ENCODE measurements at regions not wholly inside any gene's neighbourhood (a gene's known extent, or its start where the extent isn't known, plus 50 kb on each side); places are given as distances from the start of the nearest gene placed in this dataset.
"Not testable (repeated sequence)": the region's sequence is repeated elsewhere in the genome, so short reads cannot be mapped to it uniquely, and the experiment has no call there.

DNA sequence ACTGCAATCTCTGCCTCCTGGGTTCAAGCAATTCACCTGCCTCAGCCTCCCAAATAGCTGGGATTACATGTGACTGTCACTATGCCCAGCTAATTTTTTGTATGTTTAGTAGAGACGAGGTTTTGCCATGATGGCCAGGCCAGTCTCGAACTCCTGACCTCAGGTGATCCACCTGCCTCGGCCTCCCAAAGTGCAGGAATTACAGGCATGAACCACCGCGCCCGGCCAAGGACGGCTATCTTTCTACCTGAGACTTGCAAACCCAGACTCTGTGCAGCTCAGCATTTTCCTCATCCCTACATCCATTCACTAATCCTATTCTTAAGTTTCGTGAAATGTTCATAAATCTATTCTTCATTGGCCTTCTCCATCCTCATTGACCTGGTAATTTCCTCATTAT, 330.0 kb downstream of the ANTXR2 start:
- Histone ChIP-seq H3K27ac (ENCODE audit: low read length) (no peak overlapping the region), H3K4me3 (ENCODE audit: low read depth in 1 of 2, low read length in 2 of 2) (no peak overlapping the region), H3K36me3 (ENCODE audit: control insufficient read depth in 1 of 2, insufficient read depth in 2 of 2, low read length in 2 of 2) (no peaks in the 10 kb centered on the region), H3K4me1 (ENCODE audit: control insufficient read depth in 1 of 2, insufficient read depth in 2 of 2, low read length in 2 of 2) (no peaks in the 10 kb centered on the region), H3K9me3 (ENCODE audit: control insufficient read depth in 1 of 2, low read length in 2 of 2) (no peaks in the 10 kb centered on the region), H3K27me3 (ENCODE audit: low read depth, low read length) (no peaks in the 10 kb centered on the region)

DNA sequence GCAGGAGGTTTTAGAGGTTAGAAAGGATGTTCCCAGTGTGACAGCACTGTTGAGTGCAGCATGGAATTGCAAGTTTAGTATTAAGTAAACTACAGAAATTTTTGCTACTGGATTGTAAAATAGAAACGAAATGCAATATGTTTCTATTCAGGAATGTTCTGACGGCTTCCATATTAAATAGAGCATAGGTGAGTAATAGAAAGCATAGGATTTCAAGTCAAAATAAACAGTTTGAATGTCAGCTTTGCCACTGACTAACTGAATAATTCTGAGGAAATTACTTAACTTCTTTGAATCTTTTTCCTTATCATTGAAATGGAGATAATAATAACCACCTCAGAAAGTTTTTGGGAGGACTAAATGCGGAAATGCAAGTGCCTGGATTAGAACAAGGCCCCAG, 331.9 kb upstream of the GK2 start:
- Histone ChIP-seq H3K4me3 (ENCODE audit: low read depth in 1 of 2, low read length in 2 of 2) (no peak overlapping the region), H3K4me1 (ENCODE audit: control insufficient read depth in 1 of 2, insufficient read depth in 2 of 2, low read length in 2 of 2) (no peaks in the 10 kb centered on the region), H3K36me3 (ENCODE audit: control insufficient read depth in 1 of 2, insufficient read depth in 2 of 2, low read length in 2 of 2) (no peaks in the 10 kb centered on the region), H3K27me3 (ENCODE audit: low read depth, low read length) (no peaks in the 10 kb centered on the region), H3K27ac (ENCODE audit: low read length) (no peak overlapping the region), H3K9me3 (ENCODE audit: control insufficient read depth in 1 of 2, low read length in 2 of 2) (no peaks in the 10 kb centered on the region)

DNA sequence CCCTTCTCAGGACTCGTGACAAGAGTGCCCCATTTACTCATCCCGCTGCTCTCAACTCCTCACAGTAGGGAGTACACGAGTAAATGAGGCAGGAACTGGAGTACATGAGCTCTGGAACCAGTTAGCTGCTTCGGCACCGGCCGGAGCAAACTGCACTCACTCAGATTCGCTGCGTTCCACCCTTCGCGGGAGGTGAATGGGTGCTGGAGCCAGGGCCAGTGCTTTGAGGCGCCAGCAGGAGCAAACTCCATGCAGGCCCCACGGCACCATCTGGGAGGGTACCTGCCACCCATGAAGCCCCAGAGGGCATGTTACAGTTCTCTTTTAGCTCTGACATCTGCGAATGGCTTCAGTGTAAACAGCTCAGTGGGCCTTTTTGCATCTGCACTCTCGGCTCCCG, 315.5 kb upstream of the GK2 start:
- no peaks in the 10 kb centered on the region for H3K27me3 ChIP-seq (ENCODE audit: low read depth, low read length)
- no peaks in the 10 kb centered on the region for H3K9me3 ChIP-seq (ENCODE audit: control insufficient read depth in 1 of 2, low read length in 2 of 2)
- H3K36me3 ChIP-seq (ENCODE audit: control insufficient read depth in 1 of 2, insufficient read depth in 2 of 2, low read length in 2 of 2), result no peaks in the 10 kb centered on the region
- peaks cover 0 to 3% of the 10 kb centered on the region in 2 donors for H3K4me1 ChIP-seq (ENCODE audit: control insufficient read depth in 1 of 2, insufficient read depth in 2 of 2, low read length in 2 of 2)
- H3K4me3 ChIP-seq (ENCODE audit: low read depth in 1 of 2, low read length in 2 of 2), result no peak overlapping the region
- no peak overlapping the region for H3K27ac ChIP-seq (ENCODE audit: low read length)

DNA sequence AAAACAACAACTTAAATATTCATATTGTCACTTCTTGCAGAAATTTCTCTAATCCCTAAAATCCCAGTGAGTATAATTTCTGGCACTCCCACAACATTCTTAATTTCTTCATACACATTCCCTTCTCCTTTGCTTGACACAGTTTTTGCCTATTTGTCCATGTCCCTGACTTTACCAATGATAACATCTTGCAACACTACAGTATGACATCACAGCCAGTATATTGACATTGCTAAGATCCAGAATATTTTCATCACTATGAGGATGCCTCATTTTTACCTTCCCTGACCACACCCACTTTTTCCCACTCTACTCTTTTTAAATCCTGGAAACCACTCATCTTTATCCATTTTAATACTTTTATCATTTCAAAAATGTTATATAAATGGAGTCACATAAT, 292.3 kb upstream of the GK2 start:
- Histone ChIP-seq H3K27me3 (ENCODE audit: low read depth, low read length) (no peaks in the 10 kb centered on the region), H3K36me3 (ENCODE audit: control insufficient read depth in 1 of 2, insufficient read depth in 2 of 2, low read length in 2 of 2) (no peaks in the 10 kb centered on the region), H3K4me1 (ENCODE audit: control insufficient read depth in 1 of 2, insufficient read depth in 2 of 2, low read length in 2 of 2) (no peaks in the 10 kb centered on the region), H3K27ac (ENCODE audit: low read length) (no peak overlapping the region), H3K9me3 (ENCODE audit: control insufficient read depth in 1 of 2, low read length in 2 of 2) (no peaks in the 10 kb centered on the region), H3K4me3 (ENCODE audit: low read depth in 1 of 2, low read length in 2 of 2) (no peak overlapping the region)

DNA sequence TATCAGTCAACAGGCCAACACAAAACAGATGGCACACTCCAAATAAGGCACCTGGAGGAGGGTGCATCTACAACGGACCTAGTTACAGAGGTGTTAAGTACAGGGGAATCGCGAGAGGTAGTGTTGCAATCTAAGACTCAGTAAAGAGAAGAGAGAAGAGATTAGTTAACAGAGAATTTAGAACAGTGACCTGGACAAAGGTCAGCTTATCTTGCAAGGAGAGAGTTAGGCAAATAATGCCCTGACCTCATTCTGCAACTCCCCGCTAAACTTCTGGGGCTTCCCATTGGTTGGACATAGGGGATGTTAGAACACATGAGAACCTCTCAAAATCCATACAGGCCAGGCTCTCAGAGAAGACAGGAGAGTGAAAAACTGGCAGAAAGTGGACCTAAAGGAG, 289.4 kb upstream of the GK2 start:
- no peaks in the 10 kb centered on the region for H3K36me3 ChIP-seq (ENCODE audit: control insufficient read depth in 1 of 2, insufficient read depth in 2 of 2, low read length in 2 of 2)
- no peaks in the 10 kb centered on the region for H3K27me3 ChIP-seq (ENCODE audit: low read depth, low read length)
- H3K27ac ChIP-seq (ENCODE audit: low read length), result no peak overlapping the region
- H3K9me3 ChIP-seq (ENCODE audit: control insufficient read depth in 1 of 2, low read length in 2 of 2), result peaks cover 0 to 9% of the 10 kb centered on the region in 2 donors
- no peaks in the 10 kb centered on the region for H3K4me1 ChIP-seq (ENCODE audit: control insufficient read depth in 1 of 2, insufficient read depth in 2 of 2, low read length in 2 of 2)
- no peak overlapping the region for H3K4me3 ChIP-seq (ENCODE audit: low read depth in 1 of 2, low read length in 2 of 2)

DNA sequence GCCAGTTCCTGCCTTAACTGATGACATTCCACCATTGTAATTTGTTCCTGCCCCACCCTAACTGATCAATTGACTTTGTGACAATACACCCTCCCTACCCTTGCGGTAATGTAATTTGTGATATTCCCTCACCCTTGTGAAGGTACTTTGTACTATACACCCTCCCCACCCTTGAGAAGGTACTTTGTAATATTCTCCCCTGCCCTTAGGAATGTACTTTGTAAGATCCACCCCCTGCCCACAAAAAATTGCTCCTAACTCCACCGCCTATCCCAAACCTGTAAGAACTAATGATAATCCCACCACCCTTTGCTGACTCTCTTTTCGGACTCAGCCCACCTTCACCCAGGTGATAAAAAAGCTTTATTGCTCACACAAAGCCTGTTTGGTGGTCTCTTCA, 288.5 kb upstream of the GK2 start:
- H3K27me3 ChIP-seq (ENCODE audit: low read depth, low read length); H3K4me1 ChIP-seq (ENCODE audit: control insufficient read depth in 1 of 2, insufficient read depth in 2 of 2, low read length in 2 of 2); H3K36me3 ChIP-seq (ENCODE audit: control insufficient read depth in 1 of 2, insufficient read depth in 2 of 2, low read length in 2 of 2); H3K27ac ChIP-seq (ENCODE audit: low read length); H3K4me3 ChIP-seq (ENCODE audit: low read depth in 1 of 2, low read length in 2 of 2); H3K9me3 ChIP-seq (ENCODE audit: control insufficient read depth in 1 of 2, low read length in 2 of 2): not testable (repeated sequence)

DNA sequence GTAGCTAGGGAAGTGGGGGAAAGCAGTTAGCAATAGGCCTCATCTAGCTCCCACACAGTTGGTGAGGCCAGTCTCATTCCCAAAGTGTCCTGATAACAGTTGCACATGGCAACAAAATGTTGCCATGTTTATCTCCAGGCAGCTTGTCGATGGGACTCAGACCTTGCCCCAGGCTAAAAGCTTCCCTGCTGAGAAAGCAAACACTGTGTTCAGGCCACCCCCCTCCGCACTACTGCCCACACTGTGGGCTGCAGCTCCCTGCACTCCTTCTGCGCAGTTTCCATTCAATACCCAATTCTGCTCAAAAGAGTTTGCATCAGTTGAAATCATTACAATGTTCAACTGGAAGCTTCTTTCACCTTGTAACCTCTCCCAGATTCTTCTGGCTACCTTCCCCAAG, 287.8 kb upstream of the GK2 start:
- Histone ChIP-seq H3K4me3 (ENCODE audit: low read depth in 1 of 2, low read length in 2 of 2) (no peak overlapping the region), H3K36me3 (ENCODE audit: control insufficient read depth in 1 of 2, insufficient read depth in 2 of 2, low read length in 2 of 2) (no peaks in the 10 kb centered on the region), H3K27ac (ENCODE audit: low read length) (no peak overlapping the region), H3K27me3 (ENCODE audit: low read depth, low read length) (no peaks in the 10 kb centered on the region), H3K4me1 (ENCODE audit: control insufficient read depth in 1 of 2, insufficient read depth in 2 of 2, low read length in 2 of 2) (no peaks in the 10 kb centered on the region), H3K9me3 (ENCODE audit: control insufficient read depth in 1 of 2, low read length in 2 of 2) (peaks cover 0 to 9% of the 10 kb centered on the region in 2 donors)

DNA sequence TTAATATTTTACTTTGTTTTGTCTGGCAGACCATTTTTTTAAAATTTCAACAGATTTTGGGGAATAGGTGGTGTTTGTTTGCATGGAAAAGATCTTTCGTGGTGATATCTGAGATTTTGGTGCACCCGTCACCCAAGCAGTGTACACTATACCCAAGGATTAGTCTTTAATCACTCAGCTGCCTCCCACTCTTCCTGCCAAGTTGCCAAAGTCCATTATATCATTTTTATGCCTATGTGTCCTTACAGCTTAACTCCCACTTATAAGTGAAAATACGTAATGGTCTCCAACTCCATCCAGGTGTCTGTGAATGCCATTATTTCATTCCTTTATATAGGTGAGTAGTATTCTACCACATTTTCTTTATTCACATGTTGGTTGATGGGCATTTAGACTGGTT, 281.7 kb upstream of the GK2 start:
- H3K27me3 ChIP-seq (ENCODE audit: low read depth, low read length), result no peaks in the 10 kb centered on the region
- no peak overlapping the region for H3K4me3 ChIP-seq (ENCODE audit: low read depth in 1 of 2, low read length in 2 of 2)
- no peak overlapping the region for H3K27ac ChIP-seq (ENCODE audit: low read length)

DNA sequence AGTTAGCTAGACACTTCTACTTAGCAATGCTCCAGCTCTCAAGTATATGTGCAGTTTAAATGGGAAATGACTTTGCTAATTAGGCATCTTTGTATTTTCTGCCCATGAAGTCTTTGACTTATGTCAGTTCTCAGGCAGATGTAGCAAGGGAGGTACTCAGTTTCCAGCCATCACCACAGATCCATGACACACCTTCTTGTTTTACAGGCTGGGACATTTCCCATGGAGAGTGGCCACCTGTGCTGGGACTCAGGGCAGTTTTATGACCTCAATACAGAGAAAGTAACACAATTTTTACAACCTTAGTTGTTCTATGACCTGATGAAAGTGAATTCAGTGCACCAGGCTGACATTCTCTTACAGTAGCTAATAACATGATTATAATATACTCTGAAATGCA, 280.7 kb upstream of the GK2 start:
- Histone ChIP-seq H3K36me3 (ENCODE audit: control insufficient read depth in 1 of 2, insufficient read depth in 2 of 2, low read length in 2 of 2) (no peaks in the 10 kb centered on the region), H3K4me3 (ENCODE audit: low read depth in 1 of 2, low read length in 2 of 2) (no peak overlapping the region), H3K9me3 (ENCODE audit: control insufficient read depth in 1 of 2, low read length in 2 of 2) (peaks cover 0 to 3% of the 10 kb centered on the region in 2 donors), H3K4me1 (ENCODE audit: control insufficient read depth in 1 of 2, insufficient read depth in 2 of 2, low read length in 2 of 2) (no peaks in the 10 kb centered on the region), H3K27me3 (ENCODE audit: low read depth, low read length) (no peaks in the 10 kb centered on the region), H3K27ac (ENCODE audit: low read length) (no peak overlapping the region)

More for the DNA sequence above, 281.7 kb upstream of the GK2 start:
- Histone ChIP-seq H3K36me3 (ENCODE audit: control insufficient read depth in 1 of 2, insufficient read depth in 2 of 2, low read length in 2 of 2) (no peaks in the 10 kb centered on the region), H3K4me1 (ENCODE audit: control insufficient read depth in 1 of 2, insufficient read depth in 2 of 2, low read length in 2 of 2) (no peaks in the 10 kb centered on the region), H3K9me3 (ENCODE audit: control insufficient read depth in 1 of 2, low read length in 2 of 2) (peaks cover 0 to 9% of the 10 kb centered on the region in 2 donors)

DNA sequence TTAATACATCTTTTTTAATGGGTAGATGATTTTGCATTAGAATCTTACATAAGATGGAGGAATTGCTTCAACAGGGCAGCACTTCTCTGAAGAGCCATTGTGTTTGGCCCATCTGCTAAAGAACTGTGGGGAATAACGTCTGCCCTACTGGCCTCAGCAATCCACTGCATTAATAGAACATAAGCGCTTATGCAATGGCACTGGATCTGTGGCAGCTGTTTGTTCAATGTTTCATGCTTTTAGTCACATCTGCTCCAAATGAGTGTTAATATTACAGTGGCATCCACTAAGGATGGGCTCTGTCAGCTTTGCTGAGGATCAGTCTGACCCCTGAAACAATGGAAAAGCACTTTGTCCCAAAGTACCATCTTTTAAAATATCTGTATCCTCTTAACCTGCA, 279.0 kb upstream of the GK2 start:
- Histone ChIP-seq H3K27ac (ENCODE audit: low read length) (no peak overlapping the region), H3K9me3 (ENCODE audit: control insufficient read depth in 1 of 2, low read length in 2 of 2) (no peaks in the 10 kb centered on the region), H3K36me3 (ENCODE audit: control insufficient read depth in 1 of 2, insufficient read depth in 2 of 2, low read length in 2 of 2) (no peaks in the 10 kb centered on the region), H3K27me3 (ENCODE audit: low read depth, low read length) (no peaks in the 10 kb centered on the region), H3K4me1 (ENCODE audit: control insufficient read depth in 1 of 2, insufficient read depth in 2 of 2, low read length in 2 of 2) (peaks cover 0 to 4% of the 10 kb centered on the region in 2 donors), H3K4me3 (ENCODE audit: low read depth in 1 of 2, low read length in 2 of 2) (no peak overlapping the region)

DNA sequence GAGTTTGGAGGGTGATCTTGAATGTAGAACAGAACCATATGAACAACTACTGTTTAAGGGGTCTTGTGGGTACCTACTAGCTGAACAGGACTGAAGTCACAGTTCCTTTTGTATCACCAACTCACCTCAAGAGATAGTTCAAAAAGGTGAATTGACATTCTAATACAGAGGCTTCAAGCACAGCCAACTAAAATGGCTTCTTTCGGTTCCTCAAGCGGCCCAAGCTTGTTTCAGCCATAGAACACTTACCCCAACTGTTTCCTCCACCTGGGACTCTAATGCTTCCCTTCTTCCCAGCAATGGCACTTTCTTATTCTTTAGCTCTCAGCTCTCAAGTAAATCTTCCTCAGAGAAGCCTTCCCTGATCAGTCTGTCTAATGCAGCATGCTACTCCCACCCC, 277.5 kb upstream of the GK2 start:
- Histone ChIP-seq H3K27ac (ENCODE audit: low read length) (no peak overlapping the region), H3K4me1 (ENCODE audit: control insufficient read depth in 1 of 2, insufficient read depth in 2 of 2, low read length in 2 of 2) (peaks cover 0 to 4% of the 10 kb centered on the region in 2 donors), H3K36me3 (ENCODE audit: control insufficient read depth in 1 of 2, insufficient read depth in 2 of 2, low read length in 2 of 2) (no peaks in the 10 kb centered on the region), H3K27me3 (ENCODE audit: low read depth, low read length) (no peaks in the 10 kb centered on the region), H3K4me3 (ENCODE audit: low read depth in 1 of 2, low read length in 2 of 2) (no peak overlapping the region), H3K9me3 (ENCODE audit: control insufficient read depth in 1 of 2, low read length in 2 of 2) (no peaks in the 10 kb centered on the region)

DNA sequence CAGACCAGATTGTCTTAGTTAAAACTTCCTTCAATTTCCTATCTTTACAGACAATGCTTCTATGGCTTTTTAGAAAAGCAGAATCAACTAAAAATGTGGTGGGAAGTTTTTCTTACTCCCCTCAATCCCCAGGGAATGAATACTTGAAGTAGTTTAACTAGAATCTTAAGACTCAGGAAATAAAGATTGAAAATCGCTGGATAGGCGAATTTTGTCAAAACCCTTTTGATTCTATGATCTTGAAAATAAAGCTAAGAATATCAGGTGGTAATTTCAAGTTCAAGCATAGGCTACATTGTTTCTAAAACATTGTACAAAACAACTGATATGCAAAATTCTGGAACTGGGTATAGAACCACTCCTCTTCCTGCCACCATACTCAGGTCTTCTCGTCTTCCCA, 276.5 kb upstream of the GK2 start:
- no peak overlapping the region for H3K27ac ChIP-seq (ENCODE audit: low read length)
- no peaks in the 10 kb centered on the region for H3K9me3 ChIP-seq (ENCODE audit: control insufficient read depth in 1 of 2, low read length in 2 of 2)
- peaks cover 0 to 4% of the 10 kb centered on the region in 2 donors for H3K4me1 ChIP-seq (ENCODE audit: control insufficient read depth in 1 of 2, insufficient read depth in 2 of 2, low read length in 2 of 2)
- no peaks in the 10 kb centered on the region for H3K27me3 ChIP-seq (ENCODE audit: low read depth, low read length)
- H3K4me3 ChIP-seq (ENCODE audit: low read depth in 1 of 2, low read length in 2 of 2), result no peak overlapping the region
- H3K36me3 ChIP-seq (ENCODE audit: control insufficient read depth in 1 of 2, insufficient read depth in 2 of 2, low read length in 2 of 2), result no peaks in the 10 kb centered on the region
